Neural crest cell (in vitro differentiated cells): ENCODE measurements at regions not wholly inside any gene's neighbourhood (a gene's known extent, or its start where the extent isn't known, plus 50 kb on each side); places are given as distances from the start of the nearest gene placed in this dataset.

Experiments
- DNase-seq: peaks from one replicate; pipeline ENCODE4 v3.0.0; 2021; ENCODE audit warnings: low read depth, mixed read lengths, low spot score
- H3K27ac Mint-ChIP-seq: one replicate; pipeline ENCODE4 v1.8.0; 2021; ENCODE audit warnings: mild to moderate bottlenecking, mixed read lengths; ENCODE audit not compliant: unreplicated experiment
- H3K27me3 Mint-ChIP-seq: 2 replicates; pipeline ENCODE4 v1.8.0; 2021; ENCODE audit warnings: low read depth, mild to moderate bottlenecking, mixed read lengths
- H3K36me3 Mint-ChIP-seq: 2 replicates; pipeline ENCODE4 v1.8.0; 2021; ENCODE audit warnings: low read depth, mild to moderate bottlenecking, mixed read lengths
- H3K4me1 Mint-ChIP-seq: 2 replicates; pipeline ENCODE4 v1.8.0; 2021; ENCODE audit warnings: mixed read lengths
- H3K4me3 Mint-ChIP-seq: one replicate; pipeline ENCODE4 v1.8.0; 2021; ENCODE audit warnings: mild to moderate bottlenecking, mixed read lengths
- H3K9me3 Mint-ChIP-seq: 2 replicates; pipeline ENCODE4 v1.8.0; 2021; ENCODE audit warnings: mixed read lengths
- CTCF ChIP-seq: fragments of 200-600 bp; sonication (generic); conservative IDR thresholded peaks from 2 replicates; pipeline ENCODE4 v1.5.0; 2021; ENCODE audit warnings: antibody characterized with exemption, mild to moderate bottlenecking

GRCh38 chr19:30696514-30696913, 324.3 kb downstream of the ZNF536 start:
- Mint-ChIP-seq H3K27ac (no peak overlapping the region), H3K27me3 (peaks cover 14% of the 10 kb centered on the region), H3K9me3 (no peaks in the 10 kb centered on the region), H3K4me1 (peaks cover 22% of the 10 kb centered on the region), H3K36me3 (no peaks in the 10 kb centered on the region), H3K4me3 (peak overlapping the region; percentile 21)
- peak; percentile 38 for DNase-seq
- peak; percentile 57 for TF ChIP-seq CTCF

- TF ChIP-seq CTCF, result no peak
- no peak overlapping the region for H3K4me3 Mint-ChIP-seq
- H3K27ac Mint-ChIP-seq, result no peak overlapping the region
- no peaks in the 10 kb centered on the region for H3K9me3 Mint-ChIP-seq
- no peaks in the 10 kb centered on the region for H3K36me3 Mint-ChIP-seq
- peaks cover 26% of the 10 kb centered on the region for H3K27me3 Mint-ChIP-seq
- peaks cover 33% of the 10 kb centered on the region for H3K4me1 Mint-ChIP-seq
- no peak for DNase-seq
Measured at GRCh38 chr19:30695171-30695875, 323.1 kb downstream of the ZNF536 start.

- Mint-ChIP-seq H3K27ac (no peak overlapping the region), H3K36me3 (no peaks in the 10 kb centered on the region), H3K4me3 (no peak overlapping the region), H3K27me3 (peaks cover 31% of the 10 kb centered on the region), H3K9me3 (no peaks in the 10 kb centered on the region), H3K4me1 (peaks cover 33% of the 10 kb centered on the region)
- no peak for DNase-seq
- no peak for TF ChIP-seq CTCF
Measured at GRCh38 chr19:30694156-30694755, 322.1 kb downstream of the ZNF536 start.

- Mint-ChIP-seq H3K4me3 (no peak overlapping the region), H3K9me3 (no peaks in the 10 kb centered on the region), H3K36me3 (no peaks in the 10 kb centered on the region), H3K4me1 (peaks cover 33% of the 10 kb centered on the region), H3K27ac (no peak overlapping the region), H3K27me3 (peaks cover 31% of the 10 kb centered on the region)
- no peak for TF ChIP-seq CTCF
- DNase-seq, result no peak
Measured at GRCh38 chr19:30692879-30693503, 320.8 kb downstream of the ZNF536 start.

- no peak overlapping the region for H3K4me3 Mint-ChIP-seq
- H3K27me3 Mint-ChIP-seq, result peaks cover 31% of the 10 kb centered on the region
- no peak for DNase-seq
- H3K27ac Mint-ChIP-seq, result no peak overlapping the region
- no peaks in the 10 kb centered on the region for H3K9me3 Mint-ChIP-seq
- H3K4me1 Mint-ChIP-seq, result peaks cover 33% of the 10 kb centered on the region
- no peaks in the 10 kb centered on the region for H3K36me3 Mint-ChIP-seq
- TF ChIP-seq CTCF, result no peak
Measured at GRCh38 chr19:30692181-30692811, 320.1 kb downstream of the ZNF536 start.
